OCI-LY7 (cell line): ENCODE measurements at regions not wholly inside any gene's neighbourhood (a gene's known extent, or its start where the extent isn't known, plus 50 kb on each side); places are given as distances from the start of the nearest gene placed in this dataset.

ENCODE experiments used
- BruUV-seq: library from RNA; stranded (reverse); fragments of 400-500 nt; replicated peaks from 2 replicates; lab custom pipeline; 2021; lab: Mats Ljungman, UMichigan
- CTCF ChIA-PET: fragments of 300-600 bp; sonication (Branson Sonifier 250); formaldehyde crosslinking; loops from one replicate; lab custom pipeline; 2022; ENCODE audit warnings: antibody characterized with exemption; ENCODE audit not compliant: unreplicated experiment; lab: Charles Lee
- POLR2A ChIA-PET: fragments of 300-600 bp; sonication (Branson Sonifier 250); formaldehyde crosslinking; loops from one replicate; lab custom pipeline; 2022; ENCODE audit warnings: antibody characterized with exemption; lab: Charles Lee
- DNase-seq: peaks from one replicate; pipeline ENCODE4 v3.0.0-alpha.2; 2015; ENCODE audit warnings: low spot score
- H2AFZ ChIP-seq: fragments of 200-600 bp; sonication (generic), shearing (Covaris generic); 2 replicates; pipeline ENCODE4 v1.6.1; 2014; ENCODE audit warnings: mild to moderate bottlenecking, antibody characterized with exemption, low read length, moderate library complexity
- H3K27ac ChIP-seq: fragments of 200-600 bp; sonication (generic); 2 replicates; pipeline ENCODE4 v1.5.1; 2014; ENCODE audit warnings: mixed run types, low read depth, mild to moderate bottlenecking, moderate library complexity, low read length, inconsistent platforms; ENCODE audit not compliant: poor library complexity, severe bottlenecking
- H3K36me3 ChIP-seq: fragments of 200-600 bp; sonication (generic); 2 replicates; pipeline ENCODE4 v1.6.1; 2014; ENCODE audit warnings: mild to moderate bottlenecking, antibody characterized with exemption, low read length, moderate library complexity, mixed read lengths; ENCODE audit not compliant: insufficient read depth
- H3K4me1 ChIP-seq: fragments of 200-600 bp; sonication (generic); 2 replicates; pipeline ENCODE4 v1.5.1; 2014; ENCODE audit warnings: mild to moderate bottlenecking, low read length; ENCODE audit not compliant: insufficient read depth, poor library complexity, severe bottlenecking
- H3K4me2 ChIP-seq: fragments of 200-600 bp; sonication (generic); 2 replicates; pipeline ENCODE4 v1.6.1; 2014; ENCODE audit warnings: mild to moderate bottlenecking, low read length
- H3K4me3 ChIP-seq: fragments of 200-600 bp; sonication (generic); 2 replicates; pipeline ENCODE4 v1.5.1; 2014; ENCODE audit warnings: mild to moderate bottlenecking, low read depth, low read length; ENCODE audit not compliant: poor library complexity, severe bottlenecking
- H3K79me2 ChIP-seq: fragments of 200-600 bp; sonication (generic); 2 replicates; pipeline ENCODE4 v1.6.1; 2016; ENCODE audit warnings: low read depth, mild to moderate bottlenecking, low read length, moderate library complexity, mixed read lengths; ENCODE audit not compliant: insufficient read depth
- H3K9me2 ChIP-seq: fragments of 200-600 bp; sonication (generic); 2 replicates; pipeline ENCODE4 v1.6.1; 2016; ENCODE audit warnings: mild to moderate bottlenecking, low read length, mixed read lengths; ENCODE audit not compliant: insufficient read depth
- H3K9me3 ChIP-seq: fragments of 200-600 bp; sonication (generic); 2 replicates; pipeline ENCODE4 v1.6.1; 2014; ENCODE audit warnings: mild to moderate bottlenecking, mixed run types, low read length, mixed read lengths
- H4K20me1 ChIP-seq: fragments of 200-600 bp; sonication (generic); 2 replicates; pipeline ENCODE4 v1.6.1; 2014; ENCODE audit warnings: mild to moderate bottlenecking, antibody characterized with exemption, low read length, moderate library complexity, mixed read lengths; ENCODE audit not compliant: insufficient read depth
- EZH2phosphoT487 ChIP-seq: fragments of 200-600 bp; sonication (generic); IDR thresholded peaks from 2 replicates; pipeline ENCODE4 v1.6.1; 2018; ENCODE audit warnings: low read depth, borderline replicate concordance, mild to moderate bottlenecking, mixed run types, antibody characterized with exemption, low read length, moderate library complexity, mixed read lengths
- intact Hi-C: fragments of 100-400 bp; cut with micrococcal nuclease; formaldehyde crosslinking; loops from one replicate; pipeline ENCODE4 v1.10.0; 2022; ENCODE audit not compliant: unreplicated experiment
- TF ChIP-seq, protein P1 (sequence below): fragments of 200-600 bp; sonication (generic); conservative IDR thresholded peaks from 2 replicates; pipeline ENCODE4 v1.5.1; 2014; ENCODE audit warnings: mild to moderate bottlenecking, antibody characterized with exemption, low read length, moderate library complexity, mixed read lengths

DNA sequence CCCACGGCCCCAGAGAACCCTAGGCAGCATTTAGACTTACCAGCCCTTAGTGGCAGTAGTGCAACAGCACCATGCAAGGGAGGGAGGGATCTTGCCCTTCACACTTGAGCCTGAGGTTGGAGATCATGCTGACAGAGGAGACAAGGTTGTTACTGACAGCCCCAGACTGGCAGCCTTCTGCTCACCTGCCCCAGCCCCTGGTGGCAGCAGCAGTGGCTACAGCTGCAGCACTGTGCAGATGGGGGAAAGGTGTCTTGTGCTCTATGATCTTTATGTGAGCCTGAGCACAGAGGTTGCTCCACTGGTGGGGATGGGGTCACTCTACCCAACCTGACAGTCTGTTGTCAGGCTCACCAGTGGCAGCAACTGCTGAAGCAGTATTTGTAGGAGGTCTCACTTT, 501.2 kb upstream of the LRRTM4 start:
- H3K27ac ChIP-seq: no peak overlapping the region
- no peaks in the 10 kb centered on the region for H3K9me3 ChIP-seq
- H2AFZ ChIP-seq: no peak overlapping the region
- no peaks in the 10 kb centered on the region for H3K36me3 ChIP-seq
- H3K4me1 ChIP-seq: no peaks in the 10 kb centered on the region
- no peak for DNase-seq
- POLR2A ChIA-PET: no interaction called here
- intact Hi-C loops: no loop called here
- CTCF ChIA-PET: no interaction called here
- no peaks in the 10 kb centered on the region for H4K20me1 ChIP-seq
- TF ChIP-seq EZH2phosphoT487: no peak
- TF ChIP-seq, protein P1, sequence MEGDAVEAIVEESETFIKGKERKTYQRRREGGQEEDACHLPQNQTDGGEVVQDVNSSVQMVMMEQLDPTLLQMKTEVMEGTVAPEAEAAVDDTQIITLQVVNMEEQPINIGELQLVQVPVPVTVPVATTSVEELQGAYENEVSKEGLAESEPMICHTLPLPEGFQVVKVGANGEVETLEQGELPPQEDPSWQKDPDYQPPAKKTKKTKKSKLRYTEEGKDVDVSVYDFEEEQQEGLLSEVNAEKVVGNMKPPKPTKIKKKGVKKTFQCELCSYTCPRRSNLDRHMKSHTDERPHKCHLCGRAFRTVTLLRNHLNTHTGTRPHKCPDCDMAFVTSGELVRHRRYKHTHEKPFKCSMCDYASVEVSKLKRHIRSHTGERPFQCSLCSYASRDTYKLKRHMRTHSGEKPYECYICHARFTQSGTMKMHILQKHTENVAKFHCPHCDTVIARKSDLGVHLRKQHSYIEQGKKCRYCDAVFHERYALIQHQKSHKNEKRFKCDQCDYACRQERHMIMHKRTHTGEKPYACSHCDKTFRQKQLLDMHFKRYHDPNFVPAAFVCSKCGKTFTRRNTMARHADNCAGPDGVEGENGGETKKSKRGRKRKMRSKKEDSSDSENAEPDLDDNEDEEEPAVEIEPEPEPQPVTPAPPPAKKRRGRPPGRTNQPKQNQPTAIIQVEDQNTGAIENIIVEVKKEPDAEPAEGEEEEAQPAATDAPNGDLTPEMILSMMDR: no peak
- no peaks in the 10 kb centered on the region for H3K79me2 ChIP-seq
- no peaks in the 10 kb centered on the region for H3K9me2 ChIP-seq
- H3K4me2 ChIP-seq: no peak overlapping the region
- BruUV-seq: no TSS peak
- no peak overlapping the region for H3K4me3 ChIP-seq

DNA sequence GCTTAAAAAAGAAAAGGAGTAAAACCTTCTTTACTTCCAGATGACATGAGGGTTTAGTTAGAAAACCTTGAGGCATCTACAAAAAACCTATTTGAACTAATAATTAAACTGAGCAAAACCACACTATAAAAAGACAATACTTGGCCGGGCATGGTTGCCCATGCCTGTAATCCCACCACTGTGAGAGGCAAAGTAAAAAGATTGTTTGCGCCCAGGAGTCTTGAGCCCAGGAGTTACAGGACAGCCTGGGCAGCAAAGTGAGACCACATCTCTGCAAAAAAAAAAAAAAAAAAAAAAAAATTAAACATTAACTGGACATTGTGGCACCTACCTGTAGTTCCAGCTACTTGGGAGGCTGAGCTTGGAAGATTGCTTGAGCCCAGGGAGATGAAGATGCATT, 502.8 kb upstream of the LRRTM4 start:
- CTCF ChIA-PET: no interaction called here
- no TSS peak for BruUV-seq
- Histone ChIP-seq H4K20me1 (no peaks in the 10 kb centered on the region), H3K9me2 (no peaks in the 10 kb centered on the region), H3K79me2 (no peaks in the 10 kb centered on the region), H2AFZ (no peak overlapping the region), H3K4me2 (no peak overlapping the region), H3K4me1 (no peaks in the 10 kb centered on the region), H3K4me3 (no peak overlapping the region), H3K36me3 (no peaks in the 10 kb centered on the region), H3K9me3 (no peaks in the 10 kb centered on the region), H3K27ac (no peak overlapping the region)
- no peak for DNase-seq
- intact Hi-C loops: no loop called here
- POLR2A ChIA-PET: interaction anchor here (0.7 kb wide), 1 partner anchor 391 kb away, joined by 4 read pairs; no protein-coding TSS in a partner anchor
- TF ChIP-seq EZH2phosphoT487: no peak
- TF ChIP-seq, protein P1: no peak

DNA sequence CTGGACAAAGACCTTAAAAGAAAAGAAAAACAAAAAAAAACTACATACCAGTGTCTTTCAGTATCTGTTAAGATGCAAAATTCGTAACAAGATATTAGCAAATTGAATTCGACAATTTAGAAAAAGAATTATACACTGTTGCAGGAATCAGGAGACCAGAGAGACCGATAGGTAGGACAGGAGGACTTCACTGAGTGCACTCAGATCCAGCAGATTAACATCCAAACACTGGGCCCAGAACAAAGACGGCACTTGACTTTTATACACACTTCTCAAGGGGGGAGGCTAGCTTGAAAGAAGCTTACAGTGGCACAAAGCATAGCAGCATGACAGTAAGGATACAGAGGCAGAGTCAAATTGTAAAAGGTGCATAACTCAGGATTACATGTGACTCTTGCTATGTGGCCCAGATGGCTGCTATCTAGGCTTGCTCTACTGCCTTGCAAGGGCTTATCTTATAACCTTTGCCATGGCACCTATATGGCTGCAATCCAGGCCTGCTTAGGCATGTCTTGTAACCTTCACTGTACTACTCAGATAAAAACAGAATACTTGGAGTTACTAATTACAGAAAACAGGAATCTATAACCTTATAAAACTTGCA, 507.3 kb upstream of the LRRTM4 start:
- no peak overlapping the region for H3K4me3 ChIP-seq
- CTCF ChIA-PET: no interaction called here
- intact Hi-C loops: no loop called here
- H3K9me3 ChIP-seq: no peaks in the 10 kb centered on the region
- H3K4me2 ChIP-seq: no peak overlapping the region
- no peaks in the 10 kb centered on the region for H3K9me2 ChIP-seq
- no peaks in the 10 kb centered on the region for H4K20me1 ChIP-seq
- H3K79me2 ChIP-seq: no peaks in the 10 kb centered on the region
- H3K4me1 ChIP-seq: no peaks in the 10 kb centered on the region
- POLR2A ChIA-PET: no interaction called here
- H3K36me3 ChIP-seq: no peaks in the 10 kb centered on the region
- no peak overlapping the region for H2AFZ ChIP-seq
- no peak for DNase-seq
- H3K27ac ChIP-seq: no peak overlapping the region
- TF ChIP-seq EZH2phosphoT487: no peak
- TF ChIP-seq, protein P1: no peak
- BruUV-seq: no TSS peak
